ENCODE measurements at regions not wholly inside any gene's neighbourhood (a gene's known extent, or its start where the extent isn't known, plus 50 kb on each side); places are given as distances from the start of the nearest gene placed in this dataset.

DNA sequence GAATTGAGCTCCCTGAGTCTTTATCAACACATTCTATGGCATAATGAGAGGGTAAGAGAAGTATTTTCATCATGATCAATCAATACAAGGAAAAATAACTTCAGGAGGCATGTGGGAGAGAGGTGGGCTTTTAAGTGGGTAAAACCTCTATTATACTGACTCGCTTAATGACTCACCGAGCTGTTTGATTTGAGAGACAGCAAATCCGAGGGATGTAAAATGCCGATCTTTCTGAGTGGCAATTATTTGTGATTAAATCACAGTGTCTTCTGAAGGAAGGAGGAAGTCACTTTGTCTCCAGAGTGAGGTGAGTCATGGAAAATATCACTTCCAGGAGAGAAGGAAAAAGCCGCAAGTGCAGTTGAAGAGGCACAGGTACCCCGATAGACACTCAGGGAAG, 320.4 kb downstream of the DRD1 start:
- Histone ChIP-seq H3K4me2 (no peak overlapping the region), H3K36me3 (replicated peaks in 1 of 2; ENCODE audit: control insufficient read depth in 1 of 2, insufficient read depth in 2 of 2, low read length in 1 of 2) (no peaks in the 10 kb centered on the region), H4K20me1 (ENCODE audit: insufficient read depth) (no peaks in the 10 kb centered on the region), H3K27ac (ENCODE audit: low read depth in 2 of 2, low read length in 1 of 2) (no peak overlapping the region; a peak in 1 of 4 replicates), H3F3A (replicated peaks; ENCODE audit: insufficient read depth) (no peaks in the 10 kb centered on the region), H3K79me2 (ENCODE audit: insufficient read depth) (no peaks in the 10 kb centered on the region), H3K4me1 (ENCODE audit: control insufficient read depth in 1 of 2, insufficient read depth in 2 of 2, low read depth in 1 of 2, low read length in 1 of 2) (no peaks in the 10 kb centered on the region), H3K4me3 (ENCODE audit: low read depth in 2 of 2, low read length in 1 of 2) (no peak overlapping the region), H3K9ac (no peak overlapping the region), H2AFZ (ENCODE audit: low read depth) (no peak overlapping the region), H3K27me3 (ENCODE audit: insufficient read depth) (no peaks in the 10 kb centered on the region), H3K9me3 (no peaks in the 10 kb centered on the region), H3K9me2 (no peaks in the 10 kb centered on the region)
- TF ChIP-seq TCF12 (IDR thresholded peaks at IDR 0.05), result no peak
- no peak for TF ChIP-seq FOSL2 (IDR thresholded peaks at IDR 0.05; ENCODE audit: borderline replicate concordance, low read depth)
- no peak for TF ChIP-seq MXI1 (IDR thresholded peaks at IDR 0.05; ENCODE audit: low read depth, low read length)
- TF ChIP-seq ELF1 (IDR thresholded peaks at IDR 0.05), result no peak
- no peak for TF ChIP-seq SMC3 (IDR thresholded peaks at IDR 0.05; ENCODE audit: low read depth, low read length)
- no peak for TF ChIP-seq GABPA (IDR thresholded peaks at IDR 0.05; ENCODE audit: low read depth)
- TF ChIP-seq EZH2phosphoT487 (IDR thresholded peaks at IDR 0.05; ENCODE audit: borderline replicate concordance, low read depth), result no peak
- no peak for TF ChIP-seq FOXJ3 (CRISPR knock-in tag; IDR thresholded peaks at IDR 0.05)
- no peak for TF ChIP-seq TEAD4 (IDR thresholded peaks at IDR 0.05; ENCODE audit: borderline replicate concordance, insufficient read depth)
- TF ChIP-seq RXRA (IDR thresholded peaks at IDR 0.05; ENCODE audit: borderline replicate concordance, low read depth), result no peak
- TF ChIP-seq, protein P1, sequence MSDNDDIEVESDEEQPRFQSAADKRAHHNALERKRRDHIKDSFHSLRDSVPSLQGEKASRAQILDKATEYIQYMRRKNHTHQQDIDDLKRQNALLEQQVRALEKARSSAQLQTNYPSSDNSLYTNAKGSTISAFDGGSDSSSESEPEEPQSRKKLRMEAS (IDR thresholded peaks at IDR 0.05; ENCODE audit: low read depth), result no peak
- TF ChIP-seq, protein P2, sequence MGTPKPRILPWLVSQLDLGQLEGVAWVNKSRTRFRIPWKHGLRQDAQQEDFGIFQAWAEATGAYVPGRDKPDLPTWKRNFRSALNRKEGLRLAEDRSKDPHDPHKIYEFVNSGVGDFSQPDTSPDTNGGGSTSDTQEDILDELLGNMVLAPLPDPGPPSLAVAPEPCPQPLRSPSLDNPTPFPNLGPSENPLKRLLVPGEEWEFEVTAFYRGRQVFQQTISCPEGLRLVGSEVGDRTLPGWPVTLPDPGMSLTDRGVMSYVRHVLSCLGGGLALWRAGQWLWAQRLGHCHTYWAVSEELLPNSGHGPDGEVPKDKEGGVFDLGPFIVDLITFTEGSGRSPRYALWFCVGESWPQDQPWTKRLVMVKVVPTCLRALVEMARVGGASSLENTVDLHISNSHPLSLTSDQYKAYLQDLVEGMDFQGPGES (IDR thresholded peaks at IDR 0.05; ENCODE audit: low read depth, low read length), result no peak
- TF ChIP-seq, protein P3, sequence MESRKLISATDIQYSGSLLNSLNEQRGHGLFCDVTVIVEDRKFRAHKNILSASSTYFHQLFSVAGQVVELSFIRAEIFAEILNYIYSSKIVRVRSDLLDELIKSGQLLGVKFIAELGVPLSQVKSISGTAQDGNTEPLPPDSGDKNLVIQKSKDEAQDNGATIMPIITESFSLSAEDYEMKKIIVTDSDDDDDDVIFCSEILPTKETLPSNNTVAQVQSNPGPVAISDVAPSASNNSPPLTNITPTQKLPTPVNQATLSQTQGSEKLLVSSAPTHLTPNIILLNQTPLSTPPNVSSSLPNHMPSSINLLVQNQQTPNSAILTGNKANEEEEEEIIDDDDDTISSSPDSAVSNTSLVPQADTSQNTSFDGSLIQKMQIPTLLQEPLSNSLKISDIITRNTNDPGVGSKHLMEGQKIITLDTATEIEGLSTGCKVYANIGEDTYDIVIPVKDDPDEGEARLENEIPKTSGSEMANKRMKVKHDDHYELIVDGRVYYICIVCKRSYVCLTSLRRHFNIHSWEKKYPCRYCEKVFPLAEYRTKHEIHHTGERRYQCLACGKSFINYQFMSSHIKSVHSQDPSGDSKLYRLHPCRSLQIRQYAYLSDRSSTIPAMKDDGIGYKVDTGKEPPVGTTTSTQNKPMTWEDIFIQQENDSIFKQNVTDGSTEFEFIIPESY (IDR thresholded peaks at IDR 0.05; ENCODE audit: borderline replicate concordance, low read depth), result no peak
- no peak for TF ChIP-seq YY1 (IDR thresholded peaks at IDR 0.05; ENCODE audit: low read depth)
- TF ChIP-seq JUND (IDR thresholded peaks at IDR 0.05), result no peak
- TF ChIP-seq SIN3A (IDR thresholded peaks at IDR 0.05; ENCODE audit: borderline replicate concordance, low read depth, low read length), result no peak
- no peak for TF ChIP-seq MEF2A (IDR thresholded peaks at IDR 0.05; ENCODE audit: borderline replicate concordance, low read depth)
- ChIA-PET POLR2A (no interaction called here), CTCF (no interaction called here)
- no peak for DNase-seq
- WGBS (ENCODE audit: low lambda C conversion rate), result 1% methylated on average over 6 of the region's 6 CpGs

DNA sequence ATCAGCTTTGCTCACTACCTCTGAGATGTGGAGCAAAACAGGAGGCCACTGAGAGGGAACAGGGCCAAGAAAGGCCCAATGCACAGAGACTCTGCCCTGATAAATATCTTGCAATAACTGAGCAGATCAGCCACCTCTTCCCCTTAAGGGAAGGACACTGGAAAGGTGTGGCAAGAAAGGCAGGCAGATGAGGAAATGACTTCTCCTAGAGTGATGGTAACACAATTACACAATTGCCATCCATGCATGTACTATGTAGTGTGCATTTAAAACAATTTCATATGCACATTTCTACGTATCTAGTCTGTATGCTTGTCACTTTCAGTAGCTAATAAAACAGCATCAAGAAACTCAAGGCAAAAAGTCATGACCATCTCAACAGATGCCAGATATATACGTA, 322.5 kb downstream of the DRD1 start:
- Histone ChIP-seq H3K9me3 (no peaks in the 10 kb centered on the region), H3K27ac (ENCODE audit: low read depth in 2 of 2, low read length in 1 of 2) (no peak overlapping the region), H2AFZ (ENCODE audit: low read depth) (no peak overlapping the region), H3K36me3 (replicated peaks in 1 of 2; ENCODE audit: control insufficient read depth in 1 of 2, insufficient read depth in 2 of 2, low read length in 1 of 2) (no peaks in the 10 kb centered on the region), H3F3A (replicated peaks; ENCODE audit: insufficient read depth) (no peaks in the 10 kb centered on the region), H4K20me1 (ENCODE audit: insufficient read depth) (no peaks in the 10 kb centered on the region), H3K9ac (no peak overlapping the region), H3K4me1 (ENCODE audit: control insufficient read depth in 1 of 2, insufficient read depth in 2 of 2, low read depth in 1 of 2, low read length in 1 of 2) (no peaks in the 10 kb centered on the region), H3K4me3 (ENCODE audit: low read depth in 2 of 2, low read length in 1 of 2) (no peak overlapping the region), H3K27me3 (ENCODE audit: insufficient read depth) (no peaks in the 10 kb centered on the region), H3K4me2 (no peak overlapping the region), H3K9me2 (no peaks in the 10 kb centered on the region), H3K79me2 (ENCODE audit: insufficient read depth) (no peaks in the 10 kb centered on the region)
- ChIA-PET CTCF (no interaction called here), POLR2A (no interaction called here)
- WGBS (ENCODE audit: low lambda C conversion rate), result 20% methylated on average over 2 of the region's 2 CpGs
- TF ChIP-seq RAD21 (IDR thresholded peaks at IDR 0.05; ENCODE audit: low read length), result no peak
- no peak for DNase-seq

All from SK-N-SH (cell line).